ENCODE measurements at regions not wholly inside any gene's neighbourhood (a gene's known extent, or its start where the extent isn't known, plus 50 kb on each side); places are given as distances from the start of the nearest gene placed in this dataset.

GRCh38 chr5:39896104-39896503 lies 471.3 kb upstream of the DAB2 start:
- no peak for DNase-seq (ENCODE audit: low spot score)

- no peak for DNase-seq (ENCODE audit: low spot score)
Measured at GRCh38 chr5:39892708-39893107, 467.9 kb upstream of the DAB2 start.

- DNase-seq (ENCODE audit: low spot score), result no peak
Measured at GRCh38 chr5:39891376-39891775, 466.6 kb upstream of the DAB2 start.

- no peak for DNase-seq (ENCODE audit: low spot score)
Measured at GRCh38 chr5:39880985-39881384, 456.2 kb upstream of the DAB2 start.

GRCh38 chr5:39877479-39877878 lies 452.7 kb upstream of the DAB2 start:
- no peak for DNase-seq (ENCODE audit: low spot score)

GRCh38 chr5:39876146-39876545 lies 451.4 kb upstream of the DAB2 start:
- no peak for DNase-seq (ENCODE audit: low spot score)

GRCh38 chr5:39870137-39870536 lies 445.4 kb upstream of the DAB2 start:
- DNase-seq (ENCODE audit: low spot score), result no peak

GRCh38 chr5:39869396-39869795 lies 444.6 kb upstream of the DAB2 start:
- no peak for DNase-seq (ENCODE audit: low spot score)

GRCh38 chr5:39867923-39868322 lies 443.1 kb upstream of the DAB2 start:
- no peak for DNase-seq (ENCODE audit: low spot score)

GRCh38 chr5:39863926-39864552 lies 439.3 kb upstream of the DAB2 start:
- DNase-seq (ENCODE audit: low spot score), result no peak

- no peak for DNase-seq (ENCODE audit: low spot score)
Measured at GRCh38 chr5:39857041-39857440, 432.3 kb upstream of the DAB2 start.

- no peak for DNase-seq (ENCODE audit: low spot score)
Measured at GRCh38 chr5:39854771-39855410, 430.1 kb upstream of the DAB2 start.

- no peak for DNase-seq (ENCODE audit: low spot score)
Measured at GRCh38 chr5:39850291-39850690, 425.5 kb upstream of the DAB2 start.

- no peak for DNase-seq (ENCODE audit: low spot score)
Measured at GRCh38 chr5:39846144-39846543, 421.4 kb upstream of the DAB2 start.

- DNase-seq (ENCODE audit: low spot score), result no peak
Measured at GRCh38 chr5:39843767-39844166, 419.0 kb upstream of the DAB2 start.

GRCh38 chr5:39835371-39835770 lies 410.6 kb upstream of the DAB2 start:
- DNase-seq (ENCODE audit: low spot score), result no peak

GRCh38 chr5:39829441-39829840 lies 404.7 kb upstream of the DAB2 start:
- DNase-seq (ENCODE audit: low spot score), result no peak

GRCh38 chr5:39826051-39826450 lies 401.3 kb upstream of the DAB2 start:
- no peak for DNase-seq (ENCODE audit: low spot score)

- DNase-seq (ENCODE audit: low spot score), result no peak
Measured at GRCh38 chr5:39825301-39825700, 400.5 kb upstream of the DAB2 start.

GRCh38 chr5:39822020-39822419 lies 397.2 kb upstream of the DAB2 start:
- DNase-seq (ENCODE audit: low spot score), result no peak

- no peak for DNase-seq (ENCODE audit: low spot score)
Measured at GRCh38 chr5:39816866-39817265, 392.1 kb upstream of the DAB2 start.

- DNase-seq (ENCODE audit: low spot score), result no peak
Measured at GRCh38 chr5:39816156-39816845, 391.5 kb upstream of the DAB2 start.

- DNase-seq (ENCODE audit: low spot score), result no peak
Measured at GRCh38 chr5:39815711-39816110, 390.9 kb upstream of the DAB2 start.

Measured in mucosa of gallbladder (tissue), 1 donor.